ENCODE measurements at regions not wholly inside any gene's neighbourhood (a gene's known extent, or its start where the extent isn't known, plus 50 kb on each side); places are given as distances from the start of the nearest gene placed in this dataset.

GRCh38 chr2:128623776-128624761 is 305.4 kb upstream of the HS6ST1 start:
- no peak for DNase-seq

- DNase-seq, result no peak
Measured at GRCh38 chr2:128624956-128625355, 306.3 kb upstream of the HS6ST1 start.

- DNase-seq, result no peak
Measured at GRCh38 chr2:128625421-128625820, 306.8 kb upstream of the HS6ST1 start.

GRCh38 chr2:128625963-128626759 is 307.5 kb upstream of the HS6ST1 start:
- no peak for DNase-seq

GRCh38 chr2:128626760-128627511 is 308.3 kb upstream of the HS6ST1 start:
- no peak for DNase-seq

- DNase-seq, result no peak
Measured at GRCh38 chr2:128628206-128628605, 309.5 kb upstream of the HS6ST1 start.

- DNase-seq, result no peak
Measured at GRCh38 chr2:128628996-128629395, 310.3 kb upstream of the HS6ST1 start.

- no peak for DNase-seq
Measured at GRCh38 chr2:128630974-128631697, 312.5 kb upstream of the HS6ST1 start.

- DNase-seq, result no peak
Measured at GRCh38 chr2:128631698-128632500, 313.2 kb upstream of the HS6ST1 start.

GRCh38 chr2:128632501-128632800 is 313.8 kb upstream of the HS6ST1 start:
- no peak for DNase-seq

- no peak for DNase-seq
Measured at GRCh38 chr2:128633501-128633900, 314.8 kb upstream of the HS6ST1 start.

- DNase-seq, result no peak
Measured at GRCh38 chr2:128635361-128635900, 316.8 kb upstream of the HS6ST1 start.

- DNase-seq, result no peak
Measured at GRCh38 chr2:128636802-128637147, 318.1 kb upstream of the HS6ST1 start.

- no peak for DNase-seq
Measured at GRCh38 chr2:128637481-128638155, 318.9 kb upstream of the HS6ST1 start.

- DNase-seq, result no peak
Measured at GRCh38 chr2:128638341-128639119, 319.9 kb upstream of the HS6ST1 start.

- no peak for DNase-seq
Measured at GRCh38 chr2:128639120-128639477, 320.4 kb upstream of the HS6ST1 start.

- DNase-seq, result no peak
Measured at GRCh38 chr2:128639693-128640092, 321.0 kb upstream of the HS6ST1 start.

- no peak for DNase-seq
Measured at GRCh38 chr2:128640166-128640844, 321.6 kb upstream of the HS6ST1 start.

- DNase-seq, result no peak
Measured at GRCh38 chr2:128640845-128641360, 322.2 kb upstream of the HS6ST1 start.
